ENCODE measurements at regions not wholly inside any gene's neighbourhood (a gene's known extent, or its start where the extent isn't known, plus 50 kb on each side); places are given as distances from the start of the nearest gene placed in this dataset.

- TF ChIP-seq GATA1 (IDR thresholded peaks at IDR 0.05; ENCODE audit: low read depth, low read length): no peak
- TF ChIP-seq POLR2A (IDR thresholded peaks at IDR 0.05; ENCODE audit: low read length): no peak
- DNase-seq: no peak
Measured at GRCh38 chrX:43566170-43566569, 89.9 kb upstream of the MAOA start.

- no peak for DNase-seq
- TF ChIP-seq POLR2A (IDR thresholded peaks at IDR 0.05; ENCODE audit: low read length) (no peak), GATA1 (IDR thresholded peaks at IDR 0.05; ENCODE audit: low read depth, low read length) (no peak)
Measured at GRCh38 chrX:43573441-43574015, 82.6 kb upstream of the MAOA start.

- DNase-seq: no peak
- TF ChIP-seq GATA1 (IDR thresholded peaks at IDR 0.05; ENCODE audit: low read depth, low read length): no peak
- TF ChIP-seq POLR2A (IDR thresholded peaks at IDR 0.05; ENCODE audit: low read length): no peak
Measured at GRCh38 chrX:43580621-43581020, 75.5 kb upstream of the MAOA start.

DNA sequence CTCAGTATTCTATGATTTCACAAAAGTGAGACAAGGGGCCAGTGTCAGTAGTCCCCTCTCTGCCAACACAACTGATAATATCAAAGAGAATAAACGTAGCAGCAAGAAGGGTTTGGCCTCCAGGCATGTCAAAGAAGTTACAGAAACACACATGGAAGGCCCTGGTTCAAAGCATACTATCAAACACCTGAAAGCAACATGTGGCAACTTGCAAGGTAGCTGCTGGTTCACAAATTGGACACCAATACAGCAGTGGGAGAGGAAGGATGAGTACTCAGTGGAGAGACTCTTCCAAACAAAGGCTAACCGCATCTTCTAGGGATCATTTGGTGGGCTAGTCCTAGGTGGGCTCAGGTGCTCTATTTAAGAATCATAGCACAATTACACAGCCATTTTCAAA, 74.9 kb upstream of the MAOA start:
- TF ChIP-seq POLR2A (IDR thresholded peaks at IDR 0.05; ENCODE audit: low read length): no peak
- TF ChIP-seq GATA1 (IDR thresholded peaks at IDR 0.05; ENCODE audit: low read depth, low read length): no peak
- DNase-seq: no peak

- TF ChIP-seq POLR2A (IDR thresholded peaks at IDR 0.05; ENCODE audit: low read length): no peak
- no peak for TF ChIP-seq GATA1 (IDR thresholded peaks at IDR 0.05; ENCODE audit: low read depth, low read length)
- no peak for DNase-seq
Measured at GRCh38 chrX:43581888-43582539, 74.1 kb upstream of the MAOA start.

DNA sequence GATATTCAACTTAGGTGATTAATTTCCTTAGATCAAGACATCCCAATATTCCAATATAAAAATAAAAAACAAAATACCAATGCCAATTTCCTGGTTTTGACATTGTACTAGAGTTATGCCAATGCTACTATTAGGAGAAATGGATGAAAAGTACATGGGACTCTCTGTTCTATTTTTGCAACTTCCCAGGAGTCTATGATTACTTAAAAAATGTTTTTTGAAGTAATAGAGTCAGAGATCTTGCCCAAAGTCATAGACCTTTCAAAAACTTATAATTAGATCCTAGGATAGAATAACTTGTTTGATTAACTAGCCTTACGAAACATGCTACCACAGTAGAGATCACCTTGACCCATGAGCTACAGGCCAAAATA, 73.6 kb upstream of the MAOA start:
- no peak for DNase-seq
- no peak for TF ChIP-seq POLR2A (IDR thresholded peaks at IDR 0.05; ENCODE audit: low read length)
- no peak for TF ChIP-seq GATA1 (IDR thresholded peaks at IDR 0.05; ENCODE audit: low read depth, low read length)

DNA sequence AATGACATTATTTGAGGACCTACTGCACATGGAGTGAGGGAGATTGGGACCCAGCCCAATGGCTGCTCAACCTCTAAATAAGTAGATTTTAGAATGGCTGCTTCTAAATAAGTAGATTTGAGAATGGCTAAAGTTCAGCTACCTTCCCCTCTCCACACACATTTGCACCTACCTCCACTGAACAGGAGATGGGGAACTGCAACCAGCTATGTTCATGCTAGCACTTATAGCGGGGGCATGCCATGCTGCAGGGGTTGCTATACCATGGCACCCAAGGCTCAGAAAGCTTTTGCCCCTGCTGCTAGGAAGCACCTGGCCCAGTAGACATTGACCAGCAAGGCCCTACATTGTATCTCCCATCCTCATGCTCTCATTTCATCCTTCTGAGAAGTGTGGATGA, 70.2 kb upstream of the MAOA start:
- TF ChIP-seq POLR2A (IDR thresholded peaks at IDR 0.05; ENCODE audit: low read length): no peak
- TF ChIP-seq GATA1 (IDR thresholded peaks at IDR 0.05; ENCODE audit: low read depth, low read length): no peak
- DNase-seq: no peak

GRCh38 chrX:43586830-43587229, 69.3 kb upstream of the MAOA start:
- TF ChIP-seq POLR2A (IDR thresholded peaks at IDR 0.05; ENCODE audit: low read length) (no peak), GATA1 (IDR thresholded peaks at IDR 0.05; ENCODE audit: low read depth, low read length) (no peak)
- DNase-seq: no peak

DNA sequence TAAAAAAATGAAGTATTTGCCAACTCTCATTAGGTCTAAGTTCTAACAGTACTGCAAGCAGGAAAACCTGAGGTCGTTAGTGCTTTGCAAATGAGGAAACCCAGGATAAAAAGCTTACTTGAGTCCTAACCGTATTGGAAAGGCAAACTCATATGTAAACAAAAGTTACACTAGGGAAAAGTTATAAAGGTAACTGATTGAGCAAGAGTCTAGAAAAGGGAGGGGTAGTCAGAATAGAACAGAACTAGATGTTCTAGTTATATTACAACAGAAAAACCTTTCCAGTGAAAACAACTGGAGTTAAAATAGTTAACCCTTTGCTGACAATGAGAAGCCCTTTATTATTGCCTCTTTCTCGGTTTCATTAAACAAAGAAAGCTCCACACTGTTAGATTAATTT, 66.4 kb upstream of the MAOA start:
- TF ChIP-seq POLR2A (IDR thresholded peaks at IDR 0.05; ENCODE audit: low read length) (no peak), GATA1 (IDR thresholded peaks at IDR 0.05; ENCODE audit: low read depth, low read length) (no peak)
- no peak for DNase-seq

DNA sequence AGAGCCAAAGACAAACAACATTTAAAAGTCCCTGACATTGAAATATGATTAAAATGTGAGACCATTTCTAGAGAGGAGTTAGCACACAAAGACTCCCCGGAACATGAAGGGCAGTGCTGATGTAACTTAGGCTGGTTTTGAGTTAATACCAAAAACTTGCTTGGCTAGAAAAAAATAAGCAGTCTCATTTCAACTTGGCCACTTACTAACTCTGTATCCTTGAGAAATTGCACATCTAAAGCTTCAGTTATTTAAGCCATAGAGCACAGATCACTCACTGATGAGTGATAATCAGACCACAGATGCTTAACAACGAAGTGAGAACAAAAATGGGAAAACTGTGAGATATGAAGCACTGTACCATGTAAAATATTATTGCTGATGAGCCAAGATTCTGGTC, 65.9 kb upstream of the MAOA start:
- DNase-seq: no peak
- TF ChIP-seq GATA1 (IDR thresholded peaks at IDR 0.05; ENCODE audit: low read depth, low read length) (no peak), POLR2A (IDR thresholded peaks at IDR 0.05; ENCODE audit: low read length) (no peak)

- TF ChIP-seq GATA1 (IDR thresholded peaks at IDR 0.05; ENCODE audit: low read depth, low read length): no peak
- no peak for TF ChIP-seq POLR2A (IDR thresholded peaks at IDR 0.05; ENCODE audit: low read length)
- no peak for DNase-seq
Measured at GRCh38 chrX:43592597-43592996, 63.5 kb upstream of the MAOA start.

- TF ChIP-seq POLR2A (IDR thresholded peaks at IDR 0.05; ENCODE audit: low read length): no peak
- TF ChIP-seq GATA1 (IDR thresholded peaks at IDR 0.05; ENCODE audit: low read depth, low read length): no peak
- no peak for DNase-seq
Measured at GRCh38 chrX:43595931-43596330, 60.2 kb upstream of the MAOA start.

DNA sequence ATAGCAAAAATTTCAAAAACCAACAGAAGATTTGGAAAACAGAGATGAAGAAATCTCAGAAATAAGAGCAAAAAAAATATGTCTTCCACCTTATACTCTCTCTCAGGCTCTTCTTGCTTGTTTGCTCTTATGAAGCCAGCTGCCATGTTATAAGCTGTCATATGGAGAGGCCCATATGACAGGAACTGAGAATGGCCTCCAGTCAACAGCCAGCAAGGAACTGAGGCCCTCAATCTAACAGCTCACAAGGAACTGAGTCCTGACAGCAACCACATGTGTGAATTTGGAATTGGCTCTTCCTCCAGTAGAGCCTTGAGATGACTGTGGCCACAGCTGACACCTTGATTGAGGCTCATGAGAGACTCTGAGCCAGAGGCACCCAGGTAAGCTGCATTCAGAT, 51.3 kb upstream of the MAOA start:
- no peak for DNase-seq
- TF ChIP-seq POLR2A (IDR thresholded peaks at IDR 0.05; ENCODE audit: low read length): no peak
- no peak for TF ChIP-seq GATA1 (IDR thresholded peaks at IDR 0.05; ENCODE audit: low read depth, low read length)

DNA sequence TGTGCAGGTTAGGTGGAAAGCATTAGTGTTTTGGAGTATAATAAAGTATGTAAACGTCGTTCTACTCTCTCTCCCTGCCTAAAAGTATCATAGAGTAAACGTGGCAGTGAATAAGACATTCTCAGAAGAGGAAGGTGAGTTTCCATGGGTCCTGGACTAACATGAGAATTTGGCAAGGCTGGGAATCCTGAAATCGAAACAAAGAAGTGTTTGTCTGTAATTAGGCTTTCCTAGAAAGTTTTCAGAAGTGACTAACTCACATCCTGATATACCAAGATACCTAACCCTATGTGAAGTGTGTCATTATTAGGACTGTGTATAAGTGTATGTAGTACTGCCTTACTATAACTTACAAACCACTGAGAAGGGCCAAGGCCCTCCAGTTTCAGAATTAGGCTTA, 50.7 kb upstream of the MAOA start:
- TF ChIP-seq GATA1 (IDR thresholded peaks at IDR 0.05; ENCODE audit: low read depth, low read length) (no peak), POLR2A (IDR thresholded peaks at IDR 0.05; ENCODE audit: low read length) (no peak)

More for the DNA sequence above, 50.7 kb upstream of the MAOA start:
- DNase-seq: no peak

All from erythroblast (primary cell).